ENCODE measurements at regions not wholly inside any gene's neighbourhood (a gene's known extent, or its start where the extent isn't known, plus 50 kb on each side); places are given as distances from the start of the nearest gene placed in this dataset.

GRCh38 chr1:69129538-69129937 lies 438.2 kb upstream of the LRRC7 start:
- no peak for DNase-seq
- no peak overlapping the region for H3K4me3 ChIP-seq (ENCODE audit: low read length)
- no peaks in the 10 kb centered on the region for H3K9me3 ChIP-seq (replicated peaks; ENCODE audit: insufficient read depth, low read length)
- H3F3A ChIP-seq (ENCODE audit: insufficient read depth, low read length), result no peaks in the 10 kb centered on the region
- no peaks in the 10 kb centered on the region for H3K79me2 ChIP-seq (ENCODE audit: low read length)
- H3K9me2 ChIP-seq (replicated peaks; ENCODE audit: insufficient read depth, low read length), result no peaks in the 10 kb centered on the region
- no peak overlapping the region for H2AFZ ChIP-seq (ENCODE audit: low read length)
- H3K4me2 ChIP-seq (ENCODE audit: low read depth, low read length), result no peak overlapping the region
- no peaks in the 10 kb centered on the region for H3K4me1 ChIP-seq (ENCODE audit: low read length)
- H3K27me3 ChIP-seq (replicated peaks; ENCODE audit: insufficient read depth, low read length), result no peaks in the 10 kb centered on the region
- no peaks in the 10 kb centered on the region for H4K20me1 ChIP-seq (ENCODE audit: insufficient read depth, low read length)
- no peaks in the 10 kb centered on the region for H3K36me3 ChIP-seq (replicated peaks; ENCODE audit: insufficient read depth, low read length)
- TF ChIP-seq EZH2phosphoT487 (IDR thresholded peaks at IDR 0.05; ENCODE audit: low read length), result no peak
- TF ChIP-seq EZH2 (optimal IDR thresholded peaks at IDR 0.05; ENCODE audit: low read depth, low read length), result no peak
- TF ChIP-seq, protein P1, sequence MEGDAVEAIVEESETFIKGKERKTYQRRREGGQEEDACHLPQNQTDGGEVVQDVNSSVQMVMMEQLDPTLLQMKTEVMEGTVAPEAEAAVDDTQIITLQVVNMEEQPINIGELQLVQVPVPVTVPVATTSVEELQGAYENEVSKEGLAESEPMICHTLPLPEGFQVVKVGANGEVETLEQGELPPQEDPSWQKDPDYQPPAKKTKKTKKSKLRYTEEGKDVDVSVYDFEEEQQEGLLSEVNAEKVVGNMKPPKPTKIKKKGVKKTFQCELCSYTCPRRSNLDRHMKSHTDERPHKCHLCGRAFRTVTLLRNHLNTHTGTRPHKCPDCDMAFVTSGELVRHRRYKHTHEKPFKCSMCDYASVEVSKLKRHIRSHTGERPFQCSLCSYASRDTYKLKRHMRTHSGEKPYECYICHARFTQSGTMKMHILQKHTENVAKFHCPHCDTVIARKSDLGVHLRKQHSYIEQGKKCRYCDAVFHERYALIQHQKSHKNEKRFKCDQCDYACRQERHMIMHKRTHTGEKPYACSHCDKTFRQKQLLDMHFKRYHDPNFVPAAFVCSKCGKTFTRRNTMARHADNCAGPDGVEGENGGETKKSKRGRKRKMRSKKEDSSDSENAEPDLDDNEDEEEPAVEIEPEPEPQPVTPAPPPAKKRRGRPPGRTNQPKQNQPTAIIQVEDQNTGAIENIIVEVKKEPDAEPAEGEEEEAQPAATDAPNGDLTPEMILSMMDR (IDR thresholded peaks at IDR 0.05; ENCODE audit: low read length), result no peak
- no peak overlapping the region for H3K27ac ChIP-seq (ENCODE audit: low read length)
- no peak overlapping the region for H3K9ac ChIP-seq (ENCODE audit: low read length)

DNA sequence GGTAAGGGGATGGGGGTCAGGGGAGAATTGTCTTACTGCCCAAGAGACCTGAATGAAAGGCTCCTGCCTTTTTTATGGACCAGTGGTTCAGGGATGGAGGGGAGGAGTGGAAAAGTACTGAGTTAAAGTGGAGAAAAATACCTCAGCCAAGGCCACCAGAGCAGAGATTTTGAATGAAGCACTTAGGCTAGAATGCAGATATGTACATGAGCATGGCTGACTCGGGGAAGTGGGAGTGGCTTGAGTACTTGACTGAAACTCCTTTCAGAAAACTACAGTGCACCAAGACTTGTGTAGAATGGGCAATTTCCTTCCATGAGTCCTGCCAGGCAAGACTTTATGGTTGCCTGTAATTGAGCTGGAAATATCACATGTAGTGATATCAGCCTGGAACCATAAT lies 429.6 kb upstream of the LRRC7 start:
- no peaks in the 10 kb centered on the region for H3K27me3 ChIP-seq (replicated peaks; ENCODE audit: insufficient read depth, low read length)
- H3K4me2 ChIP-seq (ENCODE audit: low read depth, low read length), result no peak overlapping the region
- no peaks in the 10 kb centered on the region for H3K4me1 ChIP-seq (ENCODE audit: low read length)
- H3K27ac ChIP-seq (ENCODE audit: low read length), result no peak overlapping the region
- DNase-seq, result no peak
- H3F3A ChIP-seq (ENCODE audit: insufficient read depth, low read length), result no peaks in the 10 kb centered on the region
- H3K9me3 ChIP-seq (replicated peaks; ENCODE audit: insufficient read depth, low read length), result 0 out of 2 replicates have a peak, but pooled peaks cover 3% of the 10 kb centered on the region
- no peaks in the 10 kb centered on the region for H3K79me2 ChIP-seq (ENCODE audit: low read length)
- H4K20me1 ChIP-seq (ENCODE audit: insufficient read depth, low read length), result no peaks in the 10 kb centered on the region
- H3K9me2 ChIP-seq (replicated peaks; ENCODE audit: insufficient read depth, low read length), result no peaks in the 10 kb centered on the region
- no peaks in the 10 kb centered on the region for H3K36me3 ChIP-seq (replicated peaks; ENCODE audit: insufficient read depth, low read length)
- H2AFZ ChIP-seq (ENCODE audit: low read length), result no peak overlapping the region
- H3K9ac ChIP-seq (ENCODE audit: low read length), result no peak overlapping the region
- TF ChIP-seq EZH2phosphoT487 (IDR thresholded peaks at IDR 0.05; ENCODE audit: low read length) (no peak), EZH2 (optimal IDR thresholded peaks at IDR 0.05; ENCODE audit: low read depth, low read length) (no peak)
- TF ChIP-seq, protein P1 (IDR thresholded peaks at IDR 0.05; ENCODE audit: low read length), result no peak
- no peak overlapping the region for H3K4me3 ChIP-seq (ENCODE audit: low read length)

- Histone ChIP-seq H3K4me2 (ENCODE audit: low read depth, low read length) (no peak overlapping the region), H3K79me2 (ENCODE audit: low read length) (no peaks in the 10 kb centered on the region), H3K27me3 (replicated peaks; ENCODE audit: insufficient read depth, low read length) (no peaks in the 10 kb centered on the region), H3F3A (ENCODE audit: insufficient read depth, low read length) (no peaks in the 10 kb centered on the region), H3K4me3 (ENCODE audit: low read length) (no peak overlapping the region), H3K36me3 (replicated peaks; ENCODE audit: insufficient read depth, low read length) (no peaks in the 10 kb centered on the region), H3K9ac (ENCODE audit: low read length) (no peak overlapping the region), H3K9me2 (replicated peaks; ENCODE audit: insufficient read depth, low read length) (no peaks in the 10 kb centered on the region), H3K27ac (ENCODE audit: low read length) (no peak overlapping the region), H3K9me3 (replicated peaks; ENCODE audit: insufficient read depth, low read length) (0 out of 2 replicates have a peak, but pooled peaks cover 3% of the 10 kb centered on the region), H3K4me1 (ENCODE audit: low read length) (no peaks in the 10 kb centered on the region), H4K20me1 (ENCODE audit: insufficient read depth, low read length) (no peaks in the 10 kb centered on the region), H2AFZ (ENCODE audit: low read length) (no peak overlapping the region)
- no peak for TF ChIP-seq EZH2phosphoT487 (IDR thresholded peaks at IDR 0.05; ENCODE audit: low read length)
- TF ChIP-seq, protein P1 (IDR thresholded peaks at IDR 0.05; ENCODE audit: low read length), result no peak
- no peak for DNase-seq
These were observed 428.7 kb upstream of the LRRC7 start for GRCh38 chr1:69139007-69139406.

All from MM.1S (cell line).